Adrenal gland (tissue), 9 donors: ENCODE measurements at regions not wholly inside any gene's neighbourhood (a gene's known extent, or its start where the extent isn't known, plus 50 kb on each side); places are given as distances from the start of the nearest gene placed in this dataset.

Experiments used
- DNase-seq, 7 donors: peaks; one replicate each; pipeline ENCODE4 v3.0.0-alpha.2; 2019 to 2020
- H3K27ac ChIP-seq, 5 donors: fragments of 200-600 bp; sonication (generic) in 4 of 5; 1 replicate in 3 of 5; 2 replicates in 2 of 5; pipeline versions ENCODE4 v1.5.1 to v1.8.0; 2016 to 2020; ENCODE audit warnings: mild to moderate bottlenecking in 1 of 5
- H3K27me3 ChIP-seq: fragments of 200-600 bp; 2 replicates; pipeline ENCODE4 v1.8.0; 2021
- H3K36me3 ChIP-seq, 2 donors: fragments of 200-600 bp; replicated peaks in 1 of 2; 1 replicate in 1 of 2; 2 replicates in 1 of 2; pipeline versions ENCODE4 v1.5.1 to v1.8.0; 2018 to 2022
- H3K4me1 ChIP-seq, 2 donors: fragments of 200-600 bp; replicated peaks in 1 of 2; 1 replicate in 1 of 2; 2 replicates in 1 of 2; pipeline versions ENCODE4 v1.5.1 to v1.8.0; 2018 to 2021
- H3K4me3 ChIP-seq, 4 donors: fragments of 200-600 bp; sonication (generic) in 3 of 4; one replicate each; pipeline ENCODE4 v1.5.1; 2016 to 2018
- H3K9me3 ChIP-seq, 3 donors: fragments of 200-600 bp; sonication (generic) in 1 of 3; replicated peaks in 1 of 3; 1 replicate in 2 of 3; 2 replicates in 1 of 3; pipeline versions ENCODE4 v1.5.1 to v1.8.0; 2016 to 2021
- CTCF ChIP-seq, 6 experiments: fragments of 450-650 bp in 4 of 6; fragments of 200-600 bp in 2 of 6; sonication (generic) in 1 of 6; IDR thresholded peaks; 1 replicate in 5 of 6; 2 replicates in 1 of 6; pipeline versions ENCODE4 v1.5.1 to v1.8.0; 2016 to 2021; ENCODE audit warnings: antibody characterized with exemption in 6 of 6, mild to moderate bottlenecking in 2 of 6, moderate library complexity in 1 of 6
- POLR2A ChIP-seq, 2 donors: fragments of 450-650 bp; IDR thresholded peaks; one replicate each; pipeline ENCODE4 v1.6.1; 2017; ENCODE audit warnings: antibody characterized with exemption in 2 of 2, mild to moderate bottlenecking in 2 of 2, moderate library complexity in 1 of 2
- WGBS, 4 donors: extraction: QIAGEN DNeasy Blood & Tissue Kit in 2 of 4; methylation state at CpG; one replicate each; pipeline versions ENCODE4 v1.1.5 to v1.1.7; 2013 to 2017; 5-methylcytosine and 5-hydroxymethylcytosine counted together
- intact Hi-C, 2 donors: fragments of 100-400 bp; cut with DNase I; formaldehyde crosslinking; loops; one replicate each; pipeline versions ENCODE4 v1.14.1 to v1.15.0; 2022 to 2023
- donor health status: healthy with polysubstance abuse.
- donor health status: Bipolar disorder and iron deficiency.
- donor health status: DM: yes; HTN: yes; CAD: no.
- donor health status: DM: no; HTN: no; CAD: no.
- donor health status: DM: no; HTN: no; CAD: no.

- Histone ChIP-seq H3K27ac (no peak overlapping the region), H3K9me3 (no peaks in the 10 kb centered on the region), H3K36me3 (no peaks in the 10 kb centered on the region), H3K27me3 (no peaks in the 10 kb centered on the region), H3K4me3 (no peak overlapping the region), H3K4me1 (no peaks in the 10 kb centered on the region)
- intact Hi-C loops, result no loop called here
- TF ChIP-seq POLR2A (IDR thresholded peaks at IDR 0.05) (no peak), CTCF (IDR thresholded peaks at IDR 0.05) (no peak)
- WGBS, 4 donors, result 61 to 79% (median 64%) methylated on average over 4 of the region's 4 CpGs
- no peak for DNase-seq
These were observed 454.3 kb downstream of the MATN1 start for GRCh38 chr1:30268923-30269666.

- no peak for DNase-seq
- Histone ChIP-seq H3K27me3 (no peaks in the 10 kb centered on the region), H3K27ac (no peak overlapping the region), H3K4me3 (no peak overlapping the region), H3K4me1 (no peaks in the 10 kb centered on the region), H3K36me3 (no peaks in the 10 kb centered on the region), H3K9me3 (no peaks in the 10 kb centered on the region)
- WGBS, 4 donors, result 80 to 89% (median 85%) methylated on average over 6 of the region's 6 CpGs
- intact Hi-C loops, result no loop called here
- TF ChIP-seq CTCF (IDR thresholded peaks at IDR 0.05), result no peak
These were observed 455.5 kb downstream of the MATN1 start for GRCh38 chr1:30267856-30268255.

GRCh38 chr1:30267046-30267445 lies 456.3 kb downstream of the MATN1 start:
- TF ChIP-seq CTCF (IDR thresholded peaks at IDR 0.05) (no peak), POLR2A (IDR thresholded peaks at IDR 0.05) (no peak)
- 76 to 89% (median 81%) methylated on average over 2 to 4 of the region's 4 CpGs for WGBS, 4 donors
- Histone ChIP-seq H3K27ac (no peak overlapping the region), H3K4me3 (no peak overlapping the region), H3K27me3 (no peaks in the 10 kb centered on the region), H3K9me3 (no peaks in the 10 kb centered on the region), H3K4me1 (no peaks in the 10 kb centered on the region), H3K36me3 (no peaks in the 10 kb centered on the region)
- no peak for DNase-seq
- intact Hi-C loops, result no loop called here

GRCh38 chr1:30265127-30266070 lies 458.0 kb downstream of the MATN1 start:
- no peak overlapping the region for H3K27ac ChIP-seq
- H3K36me3 ChIP-seq, result no peaks in the 10 kb centered on the region
- intact Hi-C loops, result no loop called here
- no peaks in the 10 kb centered on the region for H3K9me3 ChIP-seq
- H3K27me3 ChIP-seq, result no peaks in the 10 kb centered on the region
- peak in 1 of 7 donors; percentile 2 for DNase-seq
- WGBS, 4 donors, result 80 to 90% (median 87%) methylated on average over 11 to 15 of the region's 15 CpGs
- H3K4me1 ChIP-seq, result no peaks in the 10 kb centered on the region
- no peak overlapping the region for H3K4me3 ChIP-seq
- no peak for TF ChIP-seq CTCF (IDR thresholded peaks at IDR 0.05)
- TF ChIP-seq POLR2A (IDR thresholded peaks at IDR 0.05), result no peak
